HG02571 (cell line): ENCODE measurements at regions not wholly inside any gene's neighbourhood (a gene's known extent, or its start where the extent isn't known, plus 50 kb on each side); places are given as distances from the start of the nearest gene placed in this dataset.
"Not testable (repeated sequence)": the region's sequence is repeated elsewhere in the genome, so short reads cannot be mapped to it uniquely, and the experiment has no call there.

Source experiments
- ATAC-seq: cut with Tn5 transposase; IDR thresholded peaks from one replicate; pipeline ENCODE4 v1.9.1; 2021; ENCODE audit warnings: mild to moderate bottlenecking, moderate library complexity; ENCODE audit not compliant: unreplicated experiment

DNA sequence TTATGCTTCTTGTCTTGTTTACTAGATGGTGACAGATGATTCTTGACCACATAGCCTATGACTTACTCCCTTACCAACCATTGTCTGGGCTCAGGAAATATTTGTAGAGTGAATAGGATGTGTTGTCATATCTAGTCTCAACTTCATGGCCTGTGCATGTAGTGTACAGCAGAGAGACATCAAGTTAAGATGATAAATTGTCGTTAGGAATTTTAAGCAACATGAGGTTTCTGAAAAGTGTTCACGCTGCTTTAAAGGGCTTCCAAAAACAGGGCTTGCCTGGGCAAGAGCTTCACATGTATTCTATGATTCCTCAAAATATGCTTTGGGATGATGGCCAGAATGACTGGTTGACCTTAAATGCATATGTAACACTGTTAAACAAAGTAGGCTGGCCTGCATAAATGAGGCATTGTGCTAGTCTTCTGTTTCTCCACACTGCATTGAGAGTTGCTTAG lies 424.0 kb downstream of the RND3 start:
- ATAC-seq, result no peak

DNA sequence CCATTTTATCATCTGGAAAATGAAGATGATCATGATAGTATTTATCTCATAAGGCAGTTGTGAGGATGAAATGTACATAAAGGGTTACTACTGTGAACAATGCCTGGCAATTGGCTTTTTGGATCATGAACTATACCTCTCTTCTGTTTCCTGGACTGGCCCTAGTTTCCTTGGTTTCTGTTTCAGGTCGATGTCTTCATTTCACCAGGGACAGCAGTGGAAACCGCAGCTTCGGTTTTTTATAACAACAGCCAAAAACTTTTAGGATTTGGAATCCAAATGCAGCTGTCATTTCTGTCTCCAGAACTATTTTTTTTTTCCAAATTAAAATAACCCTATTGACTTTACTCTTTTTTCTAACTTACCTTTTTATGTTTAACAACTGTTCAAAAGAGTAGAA lies 425.1 kb downstream of the RND3 start:
- ATAC-seq, result no peak

GRCh38 chr2:150060341-150060740 lies 427.1 kb downstream of the RND3 start:
- no peak for ATAC-seq

DNA sequence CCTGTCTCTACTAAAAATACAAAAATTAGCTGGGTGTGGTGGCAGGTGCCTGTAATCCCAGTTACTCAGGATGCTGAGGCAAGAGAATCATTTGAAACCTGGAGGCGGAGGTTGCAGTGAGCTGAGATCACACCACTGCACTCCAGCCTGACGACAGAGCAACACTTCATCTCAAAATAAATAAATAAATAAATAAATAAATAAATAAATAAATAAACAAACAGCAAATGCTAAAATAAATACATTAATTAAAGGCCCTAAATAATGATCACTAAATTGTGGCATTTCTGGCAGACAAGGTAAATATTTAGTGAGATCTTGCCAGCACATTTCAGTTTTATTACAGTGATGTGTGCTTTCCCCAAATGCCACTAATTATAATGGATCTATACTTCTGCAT lies 427.8 kb downstream of the RND3 start:
- not testable (repeated sequence) for ATAC-seq

GRCh38 chr2:150052457-150052856 lies 435.0 kb downstream of the RND3 start:
- no peak for ATAC-seq

DNA sequence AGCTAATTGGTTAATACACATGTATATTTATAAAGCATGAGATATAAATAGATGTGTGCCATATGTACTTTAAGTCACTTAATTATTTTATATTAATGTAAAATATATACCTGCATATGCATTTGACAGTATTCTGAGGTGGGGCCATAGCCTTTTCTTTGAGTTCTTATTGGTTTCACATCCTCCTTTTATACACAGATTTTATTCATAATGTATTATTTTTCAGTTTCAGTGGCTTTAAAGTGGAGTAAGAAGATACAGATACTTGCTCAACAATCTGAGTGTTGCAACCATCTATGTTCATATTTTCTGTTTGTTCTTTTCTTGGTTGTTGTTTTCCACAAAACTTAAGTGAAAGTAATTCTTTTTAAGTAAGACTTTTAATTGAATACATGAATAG lies 436.5 kb downstream of the RND3 start:
- ATAC-seq, result no peak

DNA sequence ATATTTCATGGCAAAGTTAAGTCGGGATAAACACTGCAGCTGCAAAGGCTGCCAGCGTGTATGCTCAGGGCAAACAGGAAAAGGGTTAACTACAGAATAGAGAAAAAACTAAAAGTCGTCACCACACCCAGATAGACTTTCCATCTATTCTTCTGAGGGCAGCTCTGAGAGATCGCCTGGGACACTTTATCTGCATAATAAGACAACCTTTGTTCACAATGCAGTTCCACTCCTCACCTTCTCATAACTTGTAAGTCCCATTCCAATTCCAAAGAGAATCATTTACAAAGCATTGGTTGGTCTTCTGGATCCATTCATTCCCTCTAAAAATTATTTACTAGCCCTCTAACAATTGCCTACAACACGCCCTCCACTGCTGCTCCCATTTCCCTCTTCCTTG lies 437.4 kb downstream of the RND3 start:
- ATAC-seq, result no peak

DNA sequence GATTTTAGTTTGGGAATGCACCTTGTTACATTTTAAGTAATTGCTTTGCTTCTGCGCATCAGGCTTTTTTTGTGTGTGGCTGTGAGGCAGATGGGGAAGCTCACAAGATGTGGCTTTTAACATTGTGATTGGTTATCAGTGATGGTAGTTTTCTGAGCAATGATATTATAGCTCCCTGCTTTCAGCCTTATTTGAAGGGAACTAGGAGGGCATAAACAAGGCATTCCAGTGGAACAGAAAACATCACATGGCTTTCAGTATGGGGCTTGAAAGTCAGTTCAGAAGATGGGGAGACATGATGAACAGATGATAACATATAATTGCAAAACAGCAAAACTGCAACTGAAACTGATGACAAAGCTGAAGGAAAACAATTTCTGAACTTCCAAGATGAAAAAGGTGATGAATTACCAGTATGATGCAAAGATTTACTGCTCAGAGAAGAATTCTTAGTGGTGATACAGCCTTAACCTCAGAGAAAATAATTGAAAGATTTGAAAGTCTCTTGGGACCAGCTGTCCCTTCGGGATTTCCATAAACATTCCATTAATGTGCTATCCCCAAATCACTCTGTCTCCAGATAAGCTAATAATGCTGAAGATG lies 439.7 kb downstream of the RND3 start:
- no peak for ATAC-seq

GRCh38 chr2:150046810-150047209 lies 440.7 kb downstream of the RND3 start:
- no peak for ATAC-seq

- no peak for ATAC-seq
Measured at GRCh38 chr2:150046211-150046610, 441.3 kb downstream of the RND3 start.

- ATAC-seq, result no peak
Measured at GRCh38 chr2:150045601-150046000, 441.9 kb downstream of the RND3 start.

- ATAC-seq, result no peak
Measured at GRCh38 chr2:150043172-150043500, 444.3 kb downstream of the RND3 start.

GRCh38 chr2:150042500-150043171 lies 444.8 kb downstream of the RND3 start:
- no peak for ATAC-seq

DNA sequence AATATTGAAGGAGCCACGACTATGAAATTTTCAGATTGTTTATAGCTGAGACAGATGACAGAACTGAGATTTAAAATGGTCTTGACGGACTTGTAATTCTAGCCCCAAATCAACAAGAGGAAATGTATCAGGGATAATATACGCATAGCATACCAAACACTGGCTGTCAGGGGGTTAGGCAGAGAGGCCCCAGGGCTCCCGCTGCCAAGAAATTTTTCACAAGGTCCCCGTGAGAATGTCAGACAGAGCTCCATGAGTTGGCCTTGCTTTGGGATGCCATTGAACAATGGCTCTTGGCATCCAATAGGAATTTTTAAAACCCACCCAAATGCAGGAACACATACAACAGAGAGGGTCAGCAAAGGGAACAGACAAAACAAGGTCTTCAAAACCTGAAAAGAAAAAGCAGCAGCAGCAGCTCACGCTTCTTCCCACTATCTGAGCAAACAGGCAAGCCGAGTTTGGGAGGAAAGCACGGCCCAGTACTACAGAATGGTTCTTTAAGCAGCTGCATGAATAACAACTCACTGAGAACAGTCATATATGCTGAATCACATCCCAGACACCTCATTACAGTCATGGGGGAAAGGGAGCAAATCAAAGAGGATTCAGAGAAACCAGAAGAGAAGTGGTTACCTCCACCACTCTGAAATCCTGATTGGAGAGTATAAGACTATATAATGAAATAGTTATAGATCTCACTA lies 445.6 kb downstream of the RND3 start:
- ATAC-seq, result no peak

DNA sequence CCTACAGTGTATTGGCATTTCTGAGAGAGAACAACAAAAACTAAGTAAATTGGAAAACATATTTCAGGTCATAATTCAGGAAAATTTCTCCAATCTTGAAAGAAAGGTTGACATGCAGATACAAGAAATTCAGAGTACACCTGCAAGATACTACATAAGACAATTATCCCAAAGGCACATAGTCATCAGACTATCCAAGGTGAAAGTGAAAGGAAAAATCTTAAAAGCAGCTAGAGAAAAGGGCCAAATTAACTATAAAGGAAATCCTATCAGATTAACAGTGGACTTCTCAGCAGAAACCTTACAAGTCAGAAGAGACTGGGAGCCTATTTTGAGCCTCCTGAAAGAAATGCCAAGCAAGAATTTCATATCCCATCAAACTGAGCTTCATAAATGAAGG lies 449.0 kb upstream of the MMADHC start:
- ATAC-seq, result no peak

DNA sequence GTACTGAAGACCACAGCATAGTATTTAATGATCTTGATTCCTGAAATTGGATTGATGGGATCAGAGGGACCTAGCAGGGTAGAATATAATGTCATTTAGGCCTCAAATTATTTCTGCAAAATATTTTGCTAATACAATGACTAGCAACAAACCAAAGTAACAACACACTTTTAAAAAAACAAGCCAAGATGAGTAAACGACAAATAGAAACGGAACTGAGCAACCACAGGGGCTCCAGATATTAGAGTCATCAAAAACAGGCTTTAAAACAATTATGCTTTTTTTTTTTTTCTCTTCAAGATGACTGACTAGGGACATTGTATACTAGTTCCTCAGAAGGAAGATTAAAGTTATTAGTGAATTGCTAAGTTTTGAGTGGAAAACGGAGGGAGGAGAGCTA lies 447.1 kb upstream of the MMADHC start:
- ATAC-seq, result no peak

- no peak for ATAC-seq
Measured at GRCh38 chr2:150030436-150031190, 443.0 kb upstream of the MMADHC start.

DNA sequence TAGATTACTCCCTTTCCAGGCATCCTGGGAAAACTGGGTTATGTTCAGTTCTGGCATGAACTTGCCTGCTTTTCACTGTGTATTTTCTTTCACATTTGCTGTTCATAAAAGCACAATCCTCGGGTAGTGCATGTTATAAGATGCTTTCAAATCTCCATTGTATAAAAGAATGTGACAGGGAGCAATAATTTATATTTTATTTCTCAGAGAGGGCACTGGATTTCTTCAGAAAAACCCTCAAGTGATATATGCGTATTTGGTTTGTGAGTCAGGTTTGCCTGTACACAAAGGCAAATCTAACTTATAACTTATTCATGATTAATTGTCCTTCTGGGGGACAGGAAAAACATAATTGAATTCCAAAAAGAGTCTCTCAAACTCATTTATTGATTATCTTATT lies 440.7 kb upstream of the MMADHC start:
- ATAC-seq, result no peak

DNA sequence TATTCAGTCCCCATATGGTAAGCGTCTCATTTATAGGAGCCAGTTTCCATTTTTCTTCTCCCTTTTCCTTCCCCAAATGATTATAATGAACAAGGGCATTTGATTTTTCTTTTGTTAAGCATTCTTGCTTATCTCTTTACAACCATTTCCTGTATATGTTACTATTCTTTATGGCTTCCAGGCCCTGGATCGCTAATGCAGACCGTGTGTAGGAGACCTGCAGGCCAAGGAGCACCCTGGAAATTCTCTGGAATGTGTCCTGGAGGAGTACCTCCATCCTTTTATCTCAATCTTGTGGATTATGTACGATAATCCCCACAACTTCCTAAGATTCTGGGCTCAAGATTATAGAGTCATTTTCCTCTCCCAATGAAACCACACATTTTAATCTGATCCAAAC lies 439.6 kb upstream of the MMADHC start:
- no peak for ATAC-seq

DNA sequence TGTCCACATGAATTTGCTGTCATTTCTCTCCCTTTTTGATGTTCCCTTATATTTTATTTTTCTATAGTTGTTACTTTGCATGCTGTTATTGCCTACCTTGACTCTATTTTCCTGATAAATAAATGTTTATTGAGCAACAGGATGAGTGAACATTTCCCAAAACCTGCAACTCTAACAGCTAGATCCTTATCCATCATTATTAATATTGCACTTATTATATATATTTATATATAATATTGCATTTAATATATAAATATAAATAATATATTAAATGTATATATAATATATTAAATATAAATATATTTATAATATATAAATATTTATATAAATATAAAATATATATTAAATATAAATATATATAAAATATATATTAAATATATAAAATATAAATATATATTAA lies 436.1 kb upstream of the MMADHC start:
- ATAC-seq, result no peak

- no peak for ATAC-seq
Measured at GRCh38 chr2:150023044-150023443, 435.5 kb upstream of the MMADHC start.
